Activated CD8-positive, alpha-beta memory T cell treated with anti-CD3 and anti-CD28 coated beads, Interleukin-2, amount 50 U/mL, for 24 hours (primary cell): ENCODE measurements at regions not wholly inside any gene's neighbourhood (a gene's known extent, or its start where the extent isn't known, plus 50 kb on each side); places are given as distances from the start of the nearest gene placed in this dataset.

Experiments
- DNase-seq: peaks from one replicate; pipeline ENCODE4 v3.0.0-alpha.2; 2020; ENCODE audit errors: extremely low read depth

GRCh38 chr3:57009802-57010201 is 50.7 kb upstream of the SPATA12 start:
- DNase-seq: no peak

- no peak for DNase-seq
Observed at GRCh38 chr3:57009367-57009766, 51.1 kb upstream of the SPATA12 start.

GRCh38 chr3:57007521-57008460 is 52.7 kb upstream of the SPATA12 start:
- no peak for DNase-seq

- no peak for DNase-seq
Observed at GRCh38 chr3:57006949-57007419, 53.5 kb upstream of the SPATA12 start.

- no peak for DNase-seq
Observed at GRCh38 chr3:57006179-57006657, 54.2 kb upstream of the SPATA12 start.

GRCh38 chr3:57004229-57004628 is 56.2 kb upstream of the SPATA12 start:
- DNase-seq: no peak

- no peak for DNase-seq
Observed at GRCh38 chr3:57003676-57004075, 56.8 kb upstream of the SPATA12 start.

- DNase-seq: no peak
Observed at GRCh38 chr3:57001356-57001755, 59.1 kb upstream of the SPATA12 start.

GRCh38 chr3:57000012-57000411 is 60.5 kb upstream of the SPATA12 start:
- DNase-seq: no peak

GRCh38 chr3:56999547-56999946 is 60.9 kb upstream of the SPATA12 start:
- DNase-seq: no peak

GRCh38 chr3:56998076-56998529 is 62.4 kb upstream of the SPATA12 start:
- DNase-seq: no peak

- no peak for DNase-seq
Observed at GRCh38 chr3:56997675-56998074, 62.8 kb upstream of the SPATA12 start.

- no peak for DNase-seq
Observed at GRCh38 chr3:56997041-56997440, 63.4 kb upstream of the SPATA12 start.

- DNase-seq: no peak
Observed at GRCh38 chr3:56994391-56994790, 66.1 kb upstream of the SPATA12 start.

GRCh38 chr3:56990641-56991015 is 69.8 kb upstream of the SPATA12 start:
- no peak for DNase-seq

- DNase-seq: no peak
Observed at GRCh38 chr3:56989977-56990640, 70.4 kb upstream of the SPATA12 start.

GRCh38 chr3:56989169-56989976 is 71.1 kb upstream of the SPATA12 start:
- no peak for DNase-seq

- peak; percentile 53 for DNase-seq
Observed at GRCh38 chr3:56988458-56989168, 71.9 kb upstream of the SPATA12 start.

- DNase-seq: no peak
Observed at GRCh38 chr3:56987238-56987895, 73.1 kb upstream of the SPATA12 start.

GRCh38 chr3:56986347-56986746 is 74.1 kb upstream of the SPATA12 start:
- no peak for DNase-seq

- no peak for DNase-seq
Observed at GRCh38 chr3:56985878-56986277, 74.6 kb upstream of the SPATA12 start.
